OCI-LY1 (cell line): ENCODE measurements at regions not wholly inside any gene's neighbourhood (a gene's known extent, or its start where the extent isn't known, plus 50 kb on each side); places are given as distances from the start of the nearest gene placed in this dataset.

Experiments
- H2AFZ ChIP-seq: fragments of 200-600 bp; sonication (generic), shearing (Covaris generic); 2 replicates; pipeline ENCODE4 v1.6.0; 2014; ENCODE audit warnings: antibody characterized with exemption, mild to moderate bottlenecking, low read length
- H3F3A ChIP-seq: fragments of 200-600 bp; sonication (generic), shearing (Covaris generic); 2 replicates; pipeline ENCODE4 v1.6.0; 2014; ENCODE audit warnings: mild to moderate bottlenecking, antibody characterized with exemption, low read length, moderate library complexity; ENCODE audit not compliant: insufficient read depth
- H3K27ac ChIP-seq: fragments of 200-600 bp; sonication (generic); 2 replicates; pipeline ENCODE4 v1.5.1; 2014; ENCODE audit warnings: low read length, mixed run types, mild to moderate bottlenecking, low read depth; ENCODE audit not compliant: poor library complexity, severe bottlenecking
- H3K27me3 ChIP-seq: fragments of 200-600 bp; sonication (generic); 2 replicates; pipeline ENCODE4 v1.6.0; 2014; ENCODE audit warnings: antibody characterized with exemption, mild to moderate bottlenecking, low read length, moderate library complexity; ENCODE audit not compliant: insufficient read depth
- H3K36me3 ChIP-seq: fragments of 200-600 bp; sonication (generic); 2 replicates; pipeline ENCODE4 v1.6.1; 2014; ENCODE audit warnings: mild to moderate bottlenecking, antibody characterized with exemption, low read length, moderate library complexity, mixed read lengths; ENCODE audit not compliant: insufficient read depth
- H3K4me1 ChIP-seq: fragments of 200-600 bp; sonication (generic); 2 replicates; pipeline ENCODE4 v1.5.1; 2014; ENCODE audit warnings: mild to moderate bottlenecking, low read length, moderate library complexity; ENCODE audit not compliant: insufficient read depth, severe bottlenecking
- H3K4me2 ChIP-seq: fragments of 200-600 bp; sonication (generic), shearing (Covaris generic); 2 replicates; pipeline ENCODE4 v1.6.1; 2014; ENCODE audit warnings: low read length
- H3K4me3 ChIP-seq: fragments of 200-600 bp; sonication (generic); 2 replicates; pipeline ENCODE4 v1.5.1; 2014; ENCODE audit warnings: low read length, low read depth, mild to moderate bottlenecking, mixed read lengths; ENCODE audit not compliant: poor library complexity, severe bottlenecking
- H3K79me2 ChIP-seq: fragments of 200-600 bp; shearing (Covaris generic); 2 replicates; pipeline ENCODE4 v1.6.1; 2016; ENCODE audit warnings: mixed run types, low read length, mixed read lengths; ENCODE audit not compliant: insufficient read depth
- H3K9ac ChIP-seq: fragments of 200-600 bp; sonication (generic), shearing (Covaris generic); 2 replicates; pipeline ENCODE4 v1.6.1; 2014; ENCODE audit warnings: mild to moderate bottlenecking, low read length, mixed read lengths
- H3K9me2 ChIP-seq: fragments of 200-600 bp; sonication (generic), shearing (Covaris generic); 2 replicates; pipeline ENCODE4 v1.6.1; 2014; ENCODE audit warnings: low read depth, mild to moderate bottlenecking, low read length, mixed read lengths
- H3K9me3 ChIP-seq: fragments of 200-600 bp; shearing (Covaris generic); 2 replicates; pipeline ENCODE4 v1.6.1; 2014; ENCODE audit warnings: low read length, mixed read lengths
- H4K20me1 ChIP-seq: fragments of 200-600 bp; sonication (generic), shearing (Covaris generic); 2 replicates; pipeline ENCODE4 v1.6.0; 2016; ENCODE audit warnings: mild to moderate bottlenecking, low read length; ENCODE audit not compliant: insufficient read depth
- EZH2 ChIP-seq: fragments of 200-600 bp; sonication (generic), shearing (Covaris generic); IDR thresholded peaks from 2 replicates; pipeline ENCODE4 v1.8.0; 2017; ENCODE audit warnings: borderline replicate concordance, mixed run types, mild to moderate bottlenecking, antibody characterized with exemption, low read length, moderate library complexity, mixed read lengths
- TF ChIP-seq, protein P1 (sequence below): fragments of 200-600 bp; sonication (generic), shearing (Covaris generic); IDR thresholded peaks from 2 replicates; pipeline ENCODE4 v1.5.1; 2017; ENCODE audit warnings: mild to moderate bottlenecking, antibody characterized with exemption, low read length, moderate library complexity, mixed read lengths

DNA sequence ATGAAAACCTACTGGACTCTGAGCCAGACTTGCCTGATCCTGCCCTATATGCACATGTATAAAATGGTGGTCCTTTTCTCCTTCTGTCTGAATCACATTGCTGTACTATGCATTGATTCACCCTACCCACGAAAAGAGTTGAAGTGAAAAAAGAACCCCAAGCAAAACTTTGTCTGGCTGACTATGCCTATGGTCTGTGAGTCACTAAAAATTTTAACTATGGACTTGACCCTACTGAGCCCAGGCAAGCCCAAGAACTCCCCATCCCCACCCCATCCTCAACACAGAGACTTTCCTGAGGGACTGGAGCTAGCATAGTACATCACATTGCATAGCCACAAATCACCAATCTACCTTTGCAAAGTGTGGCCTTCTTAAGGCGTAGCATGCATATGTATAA lies 116.6 kb upstream of the TENM3 start:
- no peak overlapping the region for H2AFZ ChIP-seq
- no peaks in the 10 kb centered on the region for H3K79me2 ChIP-seq
- no peaks in the 10 kb centered on the region for H3K36me3 ChIP-seq
- H3F3A ChIP-seq: no peaks in the 10 kb centered on the region
- TF ChIP-seq, protein P1, sequence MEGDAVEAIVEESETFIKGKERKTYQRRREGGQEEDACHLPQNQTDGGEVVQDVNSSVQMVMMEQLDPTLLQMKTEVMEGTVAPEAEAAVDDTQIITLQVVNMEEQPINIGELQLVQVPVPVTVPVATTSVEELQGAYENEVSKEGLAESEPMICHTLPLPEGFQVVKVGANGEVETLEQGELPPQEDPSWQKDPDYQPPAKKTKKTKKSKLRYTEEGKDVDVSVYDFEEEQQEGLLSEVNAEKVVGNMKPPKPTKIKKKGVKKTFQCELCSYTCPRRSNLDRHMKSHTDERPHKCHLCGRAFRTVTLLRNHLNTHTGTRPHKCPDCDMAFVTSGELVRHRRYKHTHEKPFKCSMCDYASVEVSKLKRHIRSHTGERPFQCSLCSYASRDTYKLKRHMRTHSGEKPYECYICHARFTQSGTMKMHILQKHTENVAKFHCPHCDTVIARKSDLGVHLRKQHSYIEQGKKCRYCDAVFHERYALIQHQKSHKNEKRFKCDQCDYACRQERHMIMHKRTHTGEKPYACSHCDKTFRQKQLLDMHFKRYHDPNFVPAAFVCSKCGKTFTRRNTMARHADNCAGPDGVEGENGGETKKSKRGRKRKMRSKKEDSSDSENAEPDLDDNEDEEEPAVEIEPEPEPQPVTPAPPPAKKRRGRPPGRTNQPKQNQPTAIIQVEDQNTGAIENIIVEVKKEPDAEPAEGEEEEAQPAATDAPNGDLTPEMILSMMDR: no peak
- no peak for TF ChIP-seq EZH2
- no peak overlapping the region for H3K4me3 ChIP-seq
- H3K9ac ChIP-seq: no peak overlapping the region
- no peaks in the 10 kb centered on the region for H3K27me3 ChIP-seq
- H4K20me1 ChIP-seq: no peaks in the 10 kb centered on the region
- no peaks in the 10 kb centered on the region for H3K4me1 ChIP-seq
- H3K27ac ChIP-seq: no peak overlapping the region
- no peaks in the 10 kb centered on the region for H3K9me2 ChIP-seq
- no peak overlapping the region for H3K4me2 ChIP-seq
- no peaks in the 10 kb centered on the region for H3K9me3 ChIP-seq

DNA sequence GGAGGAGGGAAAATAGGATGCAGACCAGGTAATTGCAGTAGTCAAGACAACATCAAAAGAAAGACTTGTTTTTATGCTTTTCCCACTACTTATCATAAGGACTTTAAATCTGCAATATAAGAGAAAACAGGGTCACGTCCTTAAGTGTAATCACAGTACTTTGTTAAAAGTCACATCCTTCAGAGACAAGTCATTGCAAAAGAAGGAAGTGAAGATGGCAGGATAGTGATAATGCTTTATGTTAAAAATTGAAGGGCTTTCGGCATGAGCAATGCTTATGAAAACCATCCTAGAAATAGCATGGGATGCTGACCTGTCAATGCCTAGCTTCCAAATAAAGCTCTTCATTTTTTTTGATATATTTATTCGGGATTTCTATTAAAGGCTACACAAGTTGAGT lies 110.2 kb upstream of the TENM3 start:
- no peak overlapping the region for H3K27ac ChIP-seq
- no peak overlapping the region for H3K9ac ChIP-seq
- no peaks in the 10 kb centered on the region for H3K79me2 ChIP-seq
- no peaks in the 10 kb centered on the region for H3K4me1 ChIP-seq
- H3K9me3 ChIP-seq: no peaks in the 10 kb centered on the region
- H3K36me3 ChIP-seq: no peaks in the 10 kb centered on the region
- H3K9me2 ChIP-seq: no peaks in the 10 kb centered on the region
- H3K4me3 ChIP-seq: no peak overlapping the region
- H4K20me1 ChIP-seq: no peaks in the 10 kb centered on the region
- no peak overlapping the region for H3K4me2 ChIP-seq
- H3K27me3 ChIP-seq: no peaks in the 10 kb centered on the region
- TF ChIP-seq EZH2: no peak
- TF ChIP-seq, protein P1: no peak
- no peaks in the 10 kb centered on the region for H3F3A ChIP-seq
- no peak overlapping the region for H2AFZ ChIP-seq

DNA sequence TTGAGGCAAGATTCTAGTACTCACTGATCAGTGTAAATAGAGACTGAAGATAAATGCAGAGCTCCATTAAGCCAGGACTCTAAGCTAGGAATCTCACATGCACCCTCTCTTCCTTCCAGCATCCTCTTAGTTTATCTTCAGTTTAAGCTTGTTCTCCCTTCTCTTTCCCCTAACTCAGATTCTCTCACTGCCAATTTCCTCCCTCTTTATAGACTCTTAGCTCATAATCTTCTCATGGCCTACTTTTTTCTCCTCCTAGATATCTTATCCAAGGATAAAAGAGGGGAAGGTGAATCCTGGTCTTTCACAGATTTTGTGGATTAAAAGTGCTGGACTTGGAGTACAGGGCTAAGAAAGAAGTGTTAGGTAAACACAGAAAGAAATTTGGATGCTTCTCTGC lies 108.9 kb upstream of the TENM3 start:
- Histone ChIP-seq H3K79me2 (no peaks in the 10 kb centered on the region), H3K4me1 (no peaks in the 10 kb centered on the region), H3K36me3 (no peaks in the 10 kb centered on the region), H3K9me3 (no peaks in the 10 kb centered on the region), H3K4me3 (no peak overlapping the region), H3K4me2 (no peak overlapping the region), H3F3A (no peaks in the 10 kb centered on the region), H3K27ac (no peak overlapping the region), H2AFZ (no peak overlapping the region), H3K9ac (no peak overlapping the region), H4K20me1 (no peaks in the 10 kb centered on the region), H3K27me3 (no peaks in the 10 kb centered on the region), H3K9me2 (no peaks in the 10 kb centered on the region)
- TF ChIP-seq EZH2: no peak
- TF ChIP-seq, protein P1: no peak
